Psoas muscle (tissue), 7 donors: ENCODE measurements at regions not wholly inside any gene's neighbourhood (a gene's known extent, or its start where the extent isn't known, plus 50 kb on each side); places are given as distances from the start of the nearest gene placed in this dataset.
"Not testable (repeated sequence)": the region's sequence is repeated elsewhere in the genome, so short reads cannot be mapped to it uniquely, and the experiment has no call there.

Experiments used
- ATAC-seq, 4 donors: fragments of 200-7000 bp; cut with Tn5 transposase; one replicate each; pipeline ENCODE4 v1.9.1; 2020; ENCODE audit warnings: moderate library complexity in 3 of 4, mild to moderate bottlenecking in 2 of 4
- DNase-seq, 2 donors: peaks; one replicate each; pipeline ENCODE4 v3.0.0-alpha.2; 2020
- H3K27ac ChIP-seq: fragments of 200-600 bp; one replicate; pipeline ENCODE4 v1.8.0; 2022
- H3K27me3 ChIP-seq, 3 donors: fragments of 200-600 bp in 1 of 3; one replicate each; pipeline versions ENCODE4 v1.6.1 to v1.8.0; 2013 to 2022; ENCODE audit warnings: low read length in 2 of 3, mild to moderate bottlenecking in 2 of 3, moderate library complexity in 1 of 3; ENCODE audit not compliant: insufficient read depth in 3 of 3
- H3K36me3 ChIP-seq, 2 donors: fragments of 200-600 bp in 1 of 2; one replicate each; pipeline versions ENCODE4 v1.6.1 to v1.8.0; 2013 to 2022; ENCODE audit warnings: low read depth in 1 of 2, mild to moderate bottlenecking in 1 of 2, moderate library complexity in 1 of 2; ENCODE audit not compliant: insufficient read depth in 1 of 2
- H3K4me1 ChIP-seq: fragments of 200-600 bp; one replicate; pipeline ENCODE4 v1.8.0; 2022
- H3K4me3 ChIP-seq: fragments of 200-600 bp; one replicate; pipeline ENCODE4 v1.8.0; 2022; ENCODE audit warnings: mild to moderate bottlenecking
- H3K9me3 ChIP-seq: fragments of 200-600 bp; one replicate; pipeline ENCODE4 v1.8.0; 2022
- WGBS, 3 donors: extraction: QIAGEN DNeasy Blood & Tissue Kit; methylation state at CpG; one replicate each; pipeline versions ENCODE4 v1.1.6 to v1.1.7; 2013; 5-methylcytosine and 5-hydroxymethylcytosine counted together
- intact Hi-C, 2 donors: fragments of 100-400 bp; cut with DNase I; formaldehyde crosslinking; loops; one replicate each; pipeline versions ENCODE4 v1.11.0 to v1.14.2; 2022
- TF ChIP-seq, protein P1 (sequence below): fragments of 200-600 bp; IDR thresholded peaks from one replicate; pipeline ENCODE4 v1.8.0; 2022; ENCODE audit warnings: antibody characterized with exemption
- donor health status: healthy with polysubstance abuse.
- donor health status: DM: no; HTN: no; CAD: no; lungs with moderate emphysema.
- donor health status: Bipolar disorder and iron deficiency.
- donor health status: healthy.
- donor health status: DM: yes; HTN: yes; CAD: no.
- donor health status: DM: no; HTN: no; CAD: no.
- donor health status: DM: yes; HTN: yes; CAD: no.

DNA sequence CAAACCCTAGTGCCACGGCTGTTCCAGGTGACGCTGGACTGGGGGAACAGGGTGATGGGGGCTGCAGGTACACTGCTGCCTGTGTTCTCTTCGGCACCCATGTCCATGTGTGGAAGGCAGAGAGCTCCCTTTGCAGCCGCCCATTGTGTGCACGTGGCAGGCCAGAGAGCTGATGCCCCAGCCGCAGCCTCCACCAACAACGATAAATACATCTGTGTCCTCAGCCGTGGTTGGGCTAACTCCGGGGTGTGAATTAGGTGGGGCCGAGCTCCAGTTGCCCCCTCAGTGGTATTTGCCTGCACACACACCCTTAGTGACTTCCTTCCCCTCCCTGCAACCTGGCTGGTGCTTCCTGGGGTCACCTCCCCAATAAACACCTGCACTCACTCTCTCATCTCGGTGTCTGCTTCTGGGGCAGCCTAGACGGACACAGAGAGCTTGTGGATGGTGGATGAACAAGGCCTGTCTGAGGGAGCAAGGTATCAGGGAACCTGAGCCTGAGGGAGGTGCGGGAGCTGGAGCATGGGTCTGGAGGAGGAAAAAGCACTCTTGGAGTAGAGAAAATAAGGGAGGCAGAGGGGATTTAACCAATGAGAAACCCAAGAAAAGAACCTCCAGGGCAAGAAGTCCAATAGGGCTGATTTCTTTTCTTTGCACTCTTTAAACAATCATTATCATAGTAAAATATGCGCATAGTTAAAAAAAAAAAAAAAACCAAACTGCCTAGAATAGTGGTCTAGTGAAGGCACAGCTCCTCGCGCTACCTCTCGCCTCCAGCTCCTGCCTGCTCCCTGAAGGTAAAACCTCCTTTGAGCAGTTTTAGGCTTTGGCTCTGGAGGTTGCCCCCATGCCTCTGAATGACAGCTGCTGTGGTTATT lies 112.6 kb downstream of the ZNF664 start:
- no peak for ATAC-seq
- Histone ChIP-seq H3K27ac (no peak overlapping the region), H3K4me3 (no peak overlapping the region), H3K36me3 (no peaks in the 10 kb centered on the region), H3K9me3 (no peaks in the 10 kb centered on the region), H3K4me1 (no peaks in the 10 kb centered on the region), H3K27me3 (no peaks in the 10 kb centered on the region)
- TF ChIP-seq, protein P1, sequence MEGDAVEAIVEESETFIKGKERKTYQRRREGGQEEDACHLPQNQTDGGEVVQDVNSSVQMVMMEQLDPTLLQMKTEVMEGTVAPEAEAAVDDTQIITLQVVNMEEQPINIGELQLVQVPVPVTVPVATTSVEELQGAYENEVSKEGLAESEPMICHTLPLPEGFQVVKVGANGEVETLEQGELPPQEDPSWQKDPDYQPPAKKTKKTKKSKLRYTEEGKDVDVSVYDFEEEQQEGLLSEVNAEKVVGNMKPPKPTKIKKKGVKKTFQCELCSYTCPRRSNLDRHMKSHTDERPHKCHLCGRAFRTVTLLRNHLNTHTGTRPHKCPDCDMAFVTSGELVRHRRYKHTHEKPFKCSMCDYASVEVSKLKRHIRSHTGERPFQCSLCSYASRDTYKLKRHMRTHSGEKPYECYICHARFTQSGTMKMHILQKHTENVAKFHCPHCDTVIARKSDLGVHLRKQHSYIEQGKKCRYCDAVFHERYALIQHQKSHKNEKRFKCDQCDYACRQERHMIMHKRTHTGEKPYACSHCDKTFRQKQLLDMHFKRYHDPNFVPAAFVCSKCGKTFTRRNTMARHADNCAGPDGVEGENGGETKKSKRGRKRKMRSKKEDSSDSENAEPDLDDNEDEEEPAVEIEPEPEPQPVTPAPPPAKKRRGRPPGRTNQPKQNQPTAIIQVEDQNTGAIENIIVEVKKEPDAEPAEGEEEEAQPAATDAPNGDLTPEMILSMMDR: no peak
- 86 to 87% (median 86%) methylated on average over 17 of the region's 17 CpGs for WGBS, 3 donors
- no peak for DNase-seq
- intact Hi-C loops: no loop called here

DNA sequence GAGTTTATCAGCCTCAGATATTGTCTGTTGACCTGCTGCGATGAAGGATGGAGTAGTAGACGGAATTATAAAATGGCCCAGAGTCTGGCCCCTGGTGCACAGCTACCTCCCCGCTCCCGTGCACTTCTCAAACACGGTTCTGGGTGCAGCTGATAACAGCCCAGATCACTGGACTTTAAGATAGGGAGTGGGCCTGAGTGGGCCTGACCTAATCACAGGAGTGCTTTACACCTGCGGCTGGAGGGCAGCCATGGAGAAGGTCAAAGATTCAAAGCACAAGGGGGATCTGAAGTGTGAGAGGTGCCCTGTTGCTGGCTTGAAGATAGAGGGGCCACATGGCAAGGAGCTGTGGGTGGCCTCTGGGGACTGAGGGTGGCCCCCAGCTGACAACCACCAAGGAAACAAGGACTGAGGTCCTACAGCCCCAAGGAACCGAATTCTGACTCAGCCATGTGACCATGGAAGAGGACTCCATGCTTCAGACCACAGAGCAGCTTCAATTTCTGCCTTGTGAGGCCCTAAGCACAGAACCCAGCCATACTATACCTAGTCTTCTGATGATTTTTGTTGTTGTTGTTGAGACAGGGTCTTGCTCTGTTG lies 113.4 kb downstream of the ZNF664 start:
- WGBS, 3 donors: 92 to 99% (median 96%) methylated on average over 7 of the region's 7 CpGs
- intact Hi-C loops: no loop called here
- Histone ChIP-seq H3K4me3 (no peak overlapping the region), H3K4me1 (no peaks in the 10 kb centered on the region), H3K36me3 (no peaks in the 10 kb centered on the region), H3K27ac (no peak overlapping the region), H3K27me3 (no peaks in the 10 kb centered on the region), H3K9me3 (no peaks in the 10 kb centered on the region)
- ATAC-seq (no peak), DNase-seq (no peak)
- TF ChIP-seq, protein P1: no peak

DNA sequence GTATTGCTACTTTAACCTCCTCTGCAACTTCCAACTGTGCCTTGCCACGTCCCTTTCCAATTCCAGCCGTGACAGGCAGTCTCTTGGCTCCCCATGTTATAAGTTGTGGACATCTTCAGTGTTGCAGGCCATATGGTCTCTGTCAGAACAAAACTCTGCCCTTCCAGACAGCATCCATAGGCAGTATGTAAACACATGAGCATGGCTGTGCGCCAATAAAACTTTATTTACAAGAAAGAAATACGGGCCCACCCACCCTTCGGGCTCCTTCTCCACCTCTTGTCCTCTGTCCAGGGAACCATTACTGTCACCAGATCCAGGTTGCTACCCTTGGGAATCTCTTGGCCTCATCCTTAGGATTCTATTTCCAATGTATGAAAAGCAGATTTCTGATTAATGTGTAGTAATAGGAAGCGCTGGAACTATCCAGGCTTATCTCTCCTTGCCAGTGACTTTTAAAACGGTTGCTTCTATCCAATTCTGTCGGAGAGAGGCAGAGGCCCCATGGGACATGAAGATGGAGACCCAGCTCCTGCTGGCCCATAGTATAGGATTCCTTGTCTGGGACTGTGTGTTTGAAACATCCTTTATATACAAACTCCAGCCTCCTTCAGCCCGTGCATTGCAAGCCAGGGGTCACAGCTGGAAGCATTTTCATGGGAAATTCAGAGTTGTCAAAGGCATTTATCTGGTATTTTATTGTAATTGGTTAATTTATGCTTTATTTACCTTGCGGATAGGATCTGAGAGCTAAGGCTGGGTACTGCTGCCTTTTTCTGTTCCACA lies 114.4 kb downstream of the ZNF664 start:
- no peaks in the 10 kb centered on the region for H3K27me3 ChIP-seq
- H3K4me1 ChIP-seq: no peaks in the 10 kb centered on the region
- no peak overlapping the region for H3K4me3 ChIP-seq
- no peak for ATAC-seq
- intact Hi-C loops: no loop called here
- DNase-seq: no peak
- no peaks in the 10 kb centered on the region for H3K36me3 ChIP-seq
- no peaks in the 10 kb centered on the region for H3K9me3 ChIP-seq
- no peak overlapping the region for H3K27ac ChIP-seq
- TF ChIP-seq, protein P1: no peak
- WGBS, 3 donors: 79 to 80% (median 79%) methylated on average over 10 of the region's 10 CpGs

DNA sequence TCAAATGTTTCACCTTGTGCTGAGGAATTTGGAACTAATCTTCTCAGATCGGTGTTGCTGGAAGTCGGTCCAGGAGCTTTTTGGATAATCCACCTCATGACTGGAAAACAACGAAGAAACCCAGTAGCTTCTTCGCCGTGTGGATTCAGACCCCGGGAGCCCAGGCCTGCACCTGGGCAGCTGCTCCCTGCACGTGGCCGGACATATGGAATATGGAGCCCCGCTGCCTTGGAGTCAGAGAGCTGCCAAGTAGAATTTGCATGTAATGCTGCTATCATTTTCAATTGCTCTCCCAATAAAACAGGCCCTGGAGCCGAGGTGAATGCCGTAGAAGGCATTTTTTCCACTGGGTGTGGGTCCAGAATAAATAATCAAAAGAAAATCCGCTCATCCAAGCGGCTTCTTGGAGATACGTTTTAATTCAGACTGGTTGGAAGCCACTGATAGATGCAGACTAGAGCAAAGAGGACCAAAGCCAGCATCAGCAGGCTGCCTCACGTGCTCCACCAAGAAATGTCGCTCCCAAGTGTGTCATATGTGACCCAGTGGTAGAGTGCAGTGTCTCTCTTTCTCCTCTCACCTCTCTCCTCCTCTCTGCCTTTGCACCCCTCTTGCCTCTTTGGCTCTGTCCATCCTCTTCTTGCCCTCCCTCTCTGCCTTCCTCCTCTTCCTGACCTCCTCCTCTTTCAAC lies 115.3 kb downstream of the ZNF664 start:
- intact Hi-C loops: no loop called here
- H3K36me3 ChIP-seq: no peaks in the 10 kb centered on the region
- no peak overlapping the region for H3K4me3 ChIP-seq
- TF ChIP-seq, protein P1: no peak
- no peak overlapping the region for H3K27ac ChIP-seq
- 70 to 74% (median 73%) methylated on average over 16 of the region's 16 CpGs for WGBS, 3 donors
- H3K4me1 ChIP-seq: no peaks in the 10 kb centered on the region
- no peak for ATAC-seq
- H3K9me3 ChIP-seq: no peaks in the 10 kb centered on the region
- H3K27me3 ChIP-seq: no peaks in the 10 kb centered on the region
- DNase-seq: no peak

DNA sequence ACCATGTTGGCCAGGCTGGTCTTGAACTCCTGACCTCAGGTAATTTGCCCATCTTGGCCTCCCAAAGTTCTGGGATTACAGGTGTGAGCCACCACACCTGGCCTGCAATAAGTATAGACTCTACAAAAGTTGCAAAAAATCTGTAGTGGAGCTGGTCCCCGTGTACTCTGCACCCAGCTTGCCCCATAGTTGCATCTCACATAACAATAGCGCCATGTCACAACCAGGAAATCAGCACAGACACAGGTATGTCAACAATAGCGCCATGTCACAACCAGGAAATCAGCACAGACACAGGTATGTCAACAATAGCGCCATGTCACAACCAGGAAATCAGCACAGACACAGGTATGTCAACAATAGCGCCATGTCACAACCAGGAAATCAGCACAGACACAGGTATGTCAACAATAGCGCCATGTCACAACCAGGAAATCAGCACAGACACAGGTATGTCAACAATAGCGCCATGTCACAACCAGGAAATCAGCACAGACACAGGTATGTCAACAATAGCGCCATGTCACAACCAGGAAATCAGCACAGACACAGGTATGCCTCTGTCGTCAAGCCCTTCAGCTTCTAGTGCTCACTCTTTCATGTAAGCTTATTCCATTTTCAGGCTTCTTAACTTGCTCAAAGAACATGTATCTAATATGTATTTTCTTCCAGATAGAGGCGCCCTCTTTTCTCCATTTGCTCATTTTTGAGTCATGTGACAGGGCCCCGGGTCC lies 116.3 kb downstream of the ZNF664 start:
- H3K27me3 ChIP-seq, H3K36me3 ChIP-seq, H3K4me1 ChIP-seq, H3K9me3 ChIP-seq, DNase-seq, intact Hi-C loops, ATAC-seq, H3K4me3 ChIP-seq, H3K27ac ChIP-seq: not testable (repeated sequence)
- 95 to 97% (median 96%) methylated on average over 7 of the region's 11 CpGs for WGBS, 3 donors
